SK-N-SH (cell line): ENCODE measurements at regions not wholly inside any gene's neighbourhood (a gene's known extent, or its start where the extent isn't known, plus 50 kb on each side); places are given as distances from the start of the nearest gene placed in this dataset.

Experiments
- CTCF ChIA-PET: fragments of 300-600, 350-600 bp; formaldehyde crosslinking; extraction: SDS; loops from one replicate; lab custom pipeline; 2021; lab: Yijun Ruan, JAX
- POLR2A ChIA-PET: fragments of 350-600 bp; sonication (Branson Sonifier 250); formaldehyde crosslinking; extraction: SDS; loops from one replicate; lab custom pipeline; 2020; ENCODE audit warnings: antibody characterized with exemption, inconsistent platforms; lab: Yijun Ruan, JAX
- DNase-seq: peaks from one replicate; pipeline ENCODE4 v3.0.0; 2012
- H2AFZ ChIP-seq: fragments of 200-600 bp; sonication (generic); 2 replicates; pipeline ENCODE4 v1.8.1; 2016; ENCODE audit warnings: antibody characterized with exemption, mild to moderate bottlenecking, low read depth
- H3F3A ChIP-seq: fragments of 200-600 bp; sonication (generic); replicated peaks from 2 replicates; pipeline ENCODE3; 2016; ENCODE audit warnings: antibody characterized with exemption, mild to moderate bottlenecking; ENCODE audit not compliant: insufficient read depth
- H3K27ac ChIP-seq, 2 experiments: fragments of 200-500 bp in 1 of 2; fragments of 200-600 bp in 1 of 2; sonication (Bioruptor generic) in 1 of 2; sonication (generic), shearing (Covaris generic) in 1 of 2; 2 replicates each; pipeline versions ENCODE4 v1.5.1 to v1.6.1; 2014 to 2016; ENCODE audit warnings: low read depth in 2 of 2, inconsistent platforms in 1 of 2, low read length in 1 of 2, mild to moderate bottlenecking in 1 of 2, mixed read lengths in 1 of 2
- H3K27me3 ChIP-seq: fragments of 200-600 bp; sonication (generic), shearing (Covaris generic); 2 replicates; pipeline ENCODE4 v1.6.1; 2016; ENCODE audit warnings: mixed run types; ENCODE audit not compliant: insufficient read depth
- H3K36me3 ChIP-seq, 2 experiments: fragments of 200-500 bp in 1 of 2; fragments of 200-600 bp in 1 of 2; sonication (Bioruptor generic) in 1 of 2; sonication (generic) in 1 of 2; replicated peaks in 1 of 2; 2 replicates each; pipeline versions ENCODE3 to v1.5.1; 2014 to 2016; ENCODE audit warnings: low read length in 1 of 2, mild to moderate bottlenecking in 1 of 2; ENCODE audit not compliant: insufficient read depth in 2 of 2, control insufficient read depth in 1 of 2
- H3K4me1 ChIP-seq, 2 experiments: fragments of 200-500 bp in 1 of 2; fragments of 200-600 bp in 1 of 2; sonication (Bioruptor generic) in 1 of 2; sonication (generic), shearing (Covaris generic) in 1 of 2; 2 replicates each; pipeline versions ENCODE4 v1.5.1 to v1.6.1; 2014 to 2016; ENCODE audit warnings: low read depth in 1 of 2, low read length in 1 of 2, mixed run types in 1 of 2; ENCODE audit not compliant: insufficient read depth in 2 of 2, control insufficient read depth in 1 of 2
- H3K4me2 ChIP-seq: fragments of 200-600 bp; sonication (generic), shearing (Covaris generic); 2 replicates; pipeline ENCODE4 v1.6.1; 2017; ENCODE audit warnings: mixed run types
- H3K4me3 ChIP-seq, 2 experiments: fragments of 200-500 bp in 1 of 2; fragments of 200-600 bp in 1 of 2; sonication (Bioruptor generic) in 1 of 2; sonication (generic), shearing (Covaris generic) in 1 of 2; 2 replicates each; pipeline versions ENCODE4 v1.5.1 to v1.8.1; 2014 to 2016; ENCODE audit warnings: low read depth in 2 of 2, inconsistent platforms in 1 of 2, low read length in 1 of 2, mild to moderate bottlenecking in 1 of 2, mixed read lengths in 1 of 2, moderate library complexity in 1 of 2
- H3K79me2 ChIP-seq: fragments of 200-600 bp; sonication (generic); 2 replicates; pipeline ENCODE4 v1.8.1; 2017; ENCODE audit warnings: mild to moderate bottlenecking; ENCODE audit not compliant: insufficient read depth
- H3K9ac ChIP-seq: fragments of 200-600 bp; sonication (generic); 2 replicates; pipeline ENCODE4 v1.6.1; 2017; ENCODE audit warnings: mixed run types
- H3K9me2 ChIP-seq: fragments of 200-600 bp; sonication (generic); 2 replicates; pipeline ENCODE4 v1.6.1; 2017; ENCODE audit warnings: mixed run types
- H3K9me3 ChIP-seq: fragments of 200-600 bp; sonication (generic); 2 replicates; pipeline ENCODE4 v1.6.1; 2017; ENCODE audit warnings: mixed run types, mild to moderate bottlenecking, moderate library complexity
- H4K20me1 ChIP-seq: fragments of 200-600 bp; sonication (generic); 2 replicates; pipeline ENCODE4 v1.6.1; 2017; ENCODE audit warnings: mild to moderate bottlenecking, mixed run types; ENCODE audit not compliant: insufficient read depth
- ELF1 ChIP-seq: IDR thresholded peaks from 2 replicates; pipeline ENCODE4 v1.4.0; 2012
- EP300 ChIP-seq, 2 experiments: IDR thresholded peaks; 2 replicates each; pipeline versions ENCODE4 v1.4.0 to v1.6.1; 2012; ENCODE audit warnings: borderline replicate concordance in 1 of 2, low read depth in 1 of 2, low read length in 1 of 2
- JUND ChIP-seq: IDR thresholded peaks from 2 replicates; pipeline ENCODE4 v1.4.0; 2012
- MXI1 ChIP-seq: IDR thresholded peaks from 2 replicates; pipeline ENCODE4 v1.6.1; 2012; ENCODE audit warnings: mild to moderate bottlenecking, low read depth, low read length, improper control_type of control experiment
- NFIC ChIP-seq: IDR thresholded peaks from 2 replicates; pipeline ENCODE4 v1.4.0; 2012; ENCODE audit warnings: borderline replicate concordance
- POLR2AphosphoS5 ChIP-seq: IDR thresholded peaks from 2 replicates; pipeline ENCODE4 v1.6.1; 2012; ENCODE audit warnings: low read depth, low read length
- RFX5 ChIP-seq: IDR thresholded peaks from 2 replicates; pipeline ENCODE4 v1.6.1; 2012; ENCODE audit warnings: mild to moderate bottlenecking, improper control_type of control experiment, low read length
- RXRA ChIP-seq: IDR thresholded peaks from 2 replicates; pipeline ENCODE4 v1.4.0; 2012; ENCODE audit warnings: low read depth, mild to moderate bottlenecking, borderline replicate concordance
- TAF1 ChIP-seq: IDR thresholded peaks from 2 replicates; pipeline ENCODE4 v1.6.1; 2012; ENCODE audit warnings: low read depth, mild to moderate bottlenecking, low read length, moderate library complexity, borderline replicate concordance
- TCF12 ChIP-seq: IDR thresholded peaks from 2 replicates; pipeline ENCODE4 v1.4.0; 2012
- YY1 ChIP-seq: IDR thresholded peaks from 2 replicates; pipeline ENCODE4 v1.4.0; 2012; ENCODE audit warnings: low read depth, mild to moderate bottlenecking
- WGBS: methylation state at CpG from one replicate; pipeline ENCODE4 v1.1.6; 2017; ENCODE audit warnings: low lambda C conversion rate; 5-methylcytosine and 5-hydroxymethylcytosine counted together
- TF ChIP-seq, protein P1 (sequence below): IDR thresholded peaks from 2 replicates; pipeline ENCODE4 v1.6.1; 2012; ENCODE audit warnings: mild to moderate bottlenecking, low read depth, low read length, moderate library complexity
- TF ChIP-seq, protein P2 (sequence below): IDR thresholded peaks from 2 replicates; pipeline ENCODE4 v1.4.0; 2012; ENCODE audit warnings: low read depth
- TF ChIP-seq, protein P3 (sequence below): IDR thresholded peaks from 2 replicates; pipeline ENCODE4 v1.4.0; 2012; ENCODE audit warnings: low read depth, borderline replicate concordance
- TF ChIP-seq, protein P4 (sequence below): IDR thresholded peaks from 2 replicates; pipeline ENCODE4; 2012

DNA sequence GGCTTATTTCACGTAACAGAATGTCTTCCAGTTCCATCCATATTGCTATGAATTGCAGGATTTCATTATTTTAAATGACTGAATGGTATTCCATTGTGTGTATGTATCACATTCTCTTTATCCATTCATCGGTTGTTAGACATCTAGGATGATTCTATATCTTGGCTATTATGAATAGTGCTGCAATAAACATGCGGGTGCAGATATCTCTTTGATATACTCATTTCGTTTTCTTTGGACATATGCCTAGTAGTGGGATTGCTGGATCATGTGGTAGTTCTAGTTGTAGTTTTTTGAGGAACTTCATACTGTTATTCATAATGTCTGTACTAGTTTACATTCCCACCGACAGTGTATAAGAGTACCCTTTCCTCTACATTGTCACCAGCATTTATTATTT is 460.5 kb downstream of the MAN2A1 start:
- H3K36me3 ChIP-seq: no peaks in the 10 kb centered on the region
- ChIA-PET CTCF (no interaction called here), POLR2A (no interaction called here)

More for the DNA sequence above, 460.5 kb downstream of the MAN2A1 start:
- Histone ChIP-seq H3K9me2 (peaks cover 3% of the 10 kb centered on the region; the same call in 1 of the 2 replicates), H3K27me3 (no peaks in the 10 kb centered on the region), H3K4me1 (no peaks in the 10 kb centered on the region), H4K20me1 (no peaks in the 10 kb centered on the region), H3F3A (no peaks in the 10 kb centered on the region), H2AFZ (no peak overlapping the region), H3K9ac (no peak overlapping the region), H3K27ac (no peak overlapping the region), H3K4me2 (no peak overlapping the region), H3K4me3 (no peak overlapping the region), H3K9me3 (no peaks in the 10 kb centered on the region), H3K79me2 (no peaks in the 10 kb centered on the region)
- TF ChIP-seq, protein P1, sequence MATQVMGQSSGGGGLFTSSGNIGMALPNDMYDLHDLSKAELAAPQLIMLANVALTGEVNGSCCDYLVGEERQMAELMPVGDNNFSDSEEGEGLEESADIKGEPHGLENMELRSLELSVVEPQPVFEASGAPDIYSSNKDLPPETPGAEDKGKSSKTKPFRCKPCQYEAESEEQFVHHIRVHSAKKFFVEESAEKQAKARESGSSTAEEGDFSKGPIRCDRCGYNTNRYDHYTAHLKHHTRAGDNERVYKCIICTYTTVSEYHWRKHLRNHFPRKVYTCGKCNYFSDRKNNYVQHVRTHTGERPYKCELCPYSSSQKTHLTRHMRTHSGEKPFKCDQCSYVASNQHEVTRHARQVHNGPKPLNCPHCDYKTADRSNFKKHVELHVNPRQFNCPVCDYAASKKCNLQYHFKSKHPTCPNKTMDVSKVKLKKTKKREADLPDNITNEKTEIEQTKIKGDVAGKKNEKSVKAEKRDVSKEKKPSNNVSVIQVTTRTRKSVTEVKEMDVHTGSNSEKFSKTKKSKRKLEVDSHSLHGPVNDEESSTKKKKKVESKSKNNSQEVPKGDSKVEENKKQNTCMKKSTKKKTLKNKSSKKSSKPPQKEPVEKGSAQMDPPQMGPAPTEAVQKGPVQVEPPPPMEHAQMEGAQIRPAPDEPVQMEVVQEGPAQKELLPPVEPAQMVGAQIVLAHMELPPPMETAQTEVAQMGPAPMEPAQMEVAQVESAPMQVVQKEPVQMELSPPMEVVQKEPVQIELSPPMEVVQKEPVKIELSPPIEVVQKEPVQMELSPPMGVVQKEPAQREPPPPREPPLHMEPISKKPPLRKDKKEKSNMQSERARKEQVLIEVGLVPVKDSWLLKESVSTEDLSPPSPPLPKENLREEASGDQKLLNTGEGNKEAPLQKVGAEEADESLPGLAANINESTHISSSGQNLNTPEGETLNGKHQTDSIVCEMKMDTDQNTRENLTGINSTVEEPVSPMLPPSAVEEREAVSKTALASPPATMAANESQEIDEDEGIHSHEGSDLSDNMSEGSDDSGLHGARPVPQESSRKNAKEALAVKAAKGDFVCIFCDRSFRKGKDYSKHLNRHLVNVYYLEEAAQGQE: no peak
- TF ChIP-seq JUND (0 out of 2 replicates have a peak, but pooled peaks have one; percentile 10), TAF1 (no peak), RXRA (no peak), RFX5 (no peak), YY1 (no peak), POLR2AphosphoS5 (no peak), NFIC (peak; percentile 54; the same call in 1 of the 2 replicates), TCF12 (peak; percentile 42), EP300 (IDR thresholded peaks at IDR 0.05; ENCODE audit: borderline replicate concordance in 1 of 2, low read depth in 1 of 2, low read length in 1 of 2) (no peak), ELF1 (no peak), MXI1 (no peak)
- TF ChIP-seq, protein P2, sequence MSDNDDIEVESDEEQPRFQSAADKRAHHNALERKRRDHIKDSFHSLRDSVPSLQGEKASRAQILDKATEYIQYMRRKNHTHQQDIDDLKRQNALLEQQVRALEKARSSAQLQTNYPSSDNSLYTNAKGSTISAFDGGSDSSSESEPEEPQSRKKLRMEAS: no peak
- TF ChIP-seq, protein P3, sequence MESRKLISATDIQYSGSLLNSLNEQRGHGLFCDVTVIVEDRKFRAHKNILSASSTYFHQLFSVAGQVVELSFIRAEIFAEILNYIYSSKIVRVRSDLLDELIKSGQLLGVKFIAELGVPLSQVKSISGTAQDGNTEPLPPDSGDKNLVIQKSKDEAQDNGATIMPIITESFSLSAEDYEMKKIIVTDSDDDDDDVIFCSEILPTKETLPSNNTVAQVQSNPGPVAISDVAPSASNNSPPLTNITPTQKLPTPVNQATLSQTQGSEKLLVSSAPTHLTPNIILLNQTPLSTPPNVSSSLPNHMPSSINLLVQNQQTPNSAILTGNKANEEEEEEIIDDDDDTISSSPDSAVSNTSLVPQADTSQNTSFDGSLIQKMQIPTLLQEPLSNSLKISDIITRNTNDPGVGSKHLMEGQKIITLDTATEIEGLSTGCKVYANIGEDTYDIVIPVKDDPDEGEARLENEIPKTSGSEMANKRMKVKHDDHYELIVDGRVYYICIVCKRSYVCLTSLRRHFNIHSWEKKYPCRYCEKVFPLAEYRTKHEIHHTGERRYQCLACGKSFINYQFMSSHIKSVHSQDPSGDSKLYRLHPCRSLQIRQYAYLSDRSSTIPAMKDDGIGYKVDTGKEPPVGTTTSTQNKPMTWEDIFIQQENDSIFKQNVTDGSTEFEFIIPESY: no peak
- TF ChIP-seq, protein P4, sequence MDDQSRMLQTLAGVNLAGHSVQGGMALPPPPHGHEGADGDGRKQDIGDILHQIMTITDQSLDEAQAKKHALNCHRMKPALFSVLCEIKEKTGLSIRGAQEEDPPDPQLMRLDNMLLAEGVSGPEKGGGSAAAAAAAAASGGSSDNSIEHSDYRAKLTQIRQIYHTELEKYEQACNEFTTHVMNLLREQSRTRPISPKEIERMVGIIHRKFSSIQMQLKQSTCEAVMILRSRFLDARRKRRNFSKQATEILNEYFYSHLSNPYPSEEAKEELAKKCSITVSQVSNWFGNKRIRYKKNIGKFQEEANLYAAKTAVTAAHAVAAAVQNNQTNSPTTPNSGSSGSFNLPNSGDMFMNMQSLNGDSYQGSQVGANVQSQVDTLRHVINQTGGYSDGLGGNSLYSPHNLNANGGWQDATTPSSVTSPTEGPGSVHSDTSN: no peak
- no peak for DNase-seq
- WGBS: 40% methylated on average over 5 of the region's 5 CpGs
